ENCODE measurements at regions not wholly inside any gene's neighbourhood (a gene's known extent, or its start where the extent isn't known, plus 50 kb on each side); places are given as distances from the start of the nearest gene placed in this dataset.

DNA sequence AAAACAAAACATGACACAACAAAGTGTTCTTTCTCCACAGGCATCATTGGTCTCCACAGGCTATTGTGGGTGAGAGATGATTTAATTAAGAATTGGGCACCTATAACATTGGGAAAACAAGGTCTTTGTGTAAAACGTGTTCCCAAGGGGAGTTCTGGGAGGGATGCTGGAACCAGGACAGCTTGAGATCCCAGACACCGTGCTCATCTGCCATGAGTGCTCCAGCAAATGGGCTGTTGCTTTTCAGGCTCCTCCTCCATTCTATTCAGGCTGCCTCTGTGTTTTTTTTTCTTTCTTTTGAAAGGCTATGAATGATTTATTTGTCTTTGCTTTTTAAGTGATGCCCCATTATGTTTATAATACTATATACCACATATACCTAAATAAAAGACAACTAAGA, 122.4 kb downstream of the DACT1 start:
- TF ChIP-seq, protein P1, sequence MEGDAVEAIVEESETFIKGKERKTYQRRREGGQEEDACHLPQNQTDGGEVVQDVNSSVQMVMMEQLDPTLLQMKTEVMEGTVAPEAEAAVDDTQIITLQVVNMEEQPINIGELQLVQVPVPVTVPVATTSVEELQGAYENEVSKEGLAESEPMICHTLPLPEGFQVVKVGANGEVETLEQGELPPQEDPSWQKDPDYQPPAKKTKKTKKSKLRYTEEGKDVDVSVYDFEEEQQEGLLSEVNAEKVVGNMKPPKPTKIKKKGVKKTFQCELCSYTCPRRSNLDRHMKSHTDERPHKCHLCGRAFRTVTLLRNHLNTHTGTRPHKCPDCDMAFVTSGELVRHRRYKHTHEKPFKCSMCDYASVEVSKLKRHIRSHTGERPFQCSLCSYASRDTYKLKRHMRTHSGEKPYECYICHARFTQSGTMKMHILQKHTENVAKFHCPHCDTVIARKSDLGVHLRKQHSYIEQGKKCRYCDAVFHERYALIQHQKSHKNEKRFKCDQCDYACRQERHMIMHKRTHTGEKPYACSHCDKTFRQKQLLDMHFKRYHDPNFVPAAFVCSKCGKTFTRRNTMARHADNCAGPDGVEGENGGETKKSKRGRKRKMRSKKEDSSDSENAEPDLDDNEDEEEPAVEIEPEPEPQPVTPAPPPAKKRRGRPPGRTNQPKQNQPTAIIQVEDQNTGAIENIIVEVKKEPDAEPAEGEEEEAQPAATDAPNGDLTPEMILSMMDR (IDR thresholded peaks at IDR 0.05; ENCODE audit: control insufficient read depth, insufficient read depth, low read depth, low read length, missing control alignments), result no peak
- H3K4me3 ChIP-seq (ENCODE audit: control insufficient read depth, low read depth, low read length), result no peak overlapping the region
- DNase-seq (ENCODE audit: low read depth), result no peak

DNA sequence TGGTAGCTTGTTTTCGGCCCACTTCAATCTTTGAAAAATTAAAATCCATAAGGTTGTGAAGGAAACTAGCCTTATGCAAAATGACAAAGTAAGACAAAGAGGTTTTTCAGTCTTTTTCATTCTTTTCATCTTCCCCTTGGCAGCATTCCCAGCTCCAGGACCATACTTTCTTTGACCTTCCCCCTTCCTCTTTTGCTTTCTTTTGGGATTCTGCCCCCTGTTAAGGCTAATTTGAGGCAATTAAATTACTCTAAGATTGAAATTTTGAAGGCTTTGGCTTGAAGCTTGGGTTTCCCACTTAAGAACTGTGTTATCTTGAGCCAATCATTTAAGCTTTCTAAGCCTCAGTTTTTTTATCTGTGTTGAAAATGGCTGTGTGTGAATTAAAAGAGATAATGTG, 124.9 kb downstream of the DACT1 start:
- TF ChIP-seq, protein P1 (IDR thresholded peaks at IDR 0.05; ENCODE audit: control insufficient read depth, insufficient read depth, low read depth, low read length, missing control alignments), result no peak
- DNase-seq (ENCODE audit: low read depth), result no peak

DNA sequence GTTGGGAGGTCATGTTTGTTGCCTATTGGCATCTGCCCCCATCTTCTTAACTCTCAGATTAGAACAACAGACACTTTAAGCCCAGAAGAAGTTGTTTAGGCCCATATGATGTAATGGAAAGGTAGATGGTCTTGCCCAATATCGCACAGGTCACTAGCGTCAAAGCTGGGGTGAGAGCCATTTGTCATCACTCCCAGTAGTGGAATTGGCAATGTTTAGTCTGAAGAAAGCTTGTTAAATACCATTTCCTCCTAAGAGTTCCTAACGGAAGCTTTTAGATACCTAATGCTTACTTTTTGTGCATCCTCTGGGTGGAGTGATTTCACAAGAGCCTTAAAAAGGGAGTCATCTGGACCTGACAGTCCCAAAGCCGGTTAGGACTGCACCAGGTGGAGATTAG, 125.4 kb downstream of the DACT1 start:
- TF ChIP-seq, protein P1 (IDR thresholded peaks at IDR 0.05; ENCODE audit: control insufficient read depth, insufficient read depth, low read depth, low read length, missing control alignments), result no peak
- no peak for DNase-seq (ENCODE audit: low read depth)
- H3K4me3 ChIP-seq (ENCODE audit: control insufficient read depth, low read depth, low read length), result no peak overlapping the region

More for the DNA sequence above, 124.9 kb downstream of the DACT1 start:
- no peak overlapping the region for H3K4me3 ChIP-seq (ENCODE audit: control insufficient read depth, low read depth, low read length)

GRCh38 chr14:58765418-58765831, 127.7 kb downstream of the DACT1 start:
- TF ChIP-seq, protein P1 (IDR thresholded peaks at IDR 0.05; ENCODE audit: control insufficient read depth, insufficient read depth, low read depth, low read length, missing control alignments), result no peak
- H3K4me3 ChIP-seq (ENCODE audit: control insufficient read depth, low read depth, low read length), result no peak overlapping the region
- no peak for DNase-seq (ENCODE audit: low read depth)

- no peak overlapping the region for H3K4me3 ChIP-seq (ENCODE audit: control insufficient read depth, low read depth, low read length)
- DNase-seq (ENCODE audit: low read depth), result no peak
- TF ChIP-seq, protein P1 (IDR thresholded peaks at IDR 0.05; ENCODE audit: control insufficient read depth, insufficient read depth, low read depth, low read length, missing control alignments), result no peak
Measured at GRCh38 chr14:58765843-58766242, 128.1 kb downstream of the DACT1 start.

GRCh38 chr14:58769011-58769643, 131.4 kb downstream of the DACT1 start:
- H3K4me3 ChIP-seq (ENCODE audit: control insufficient read depth, low read depth, low read length), result no peak overlapping the region
- DNase-seq (ENCODE audit: low read depth), result no peak
- TF ChIP-seq, protein P1 (IDR thresholded peaks at IDR 0.05; ENCODE audit: control insufficient read depth, insufficient read depth, low read depth, low read length, missing control alignments), result no peak
